SKM-1 (cell line): ENCODE measurements at regions not wholly inside any gene's neighbourhood (a gene's known extent, or its start where the extent isn't known, plus 50 kb on each side); places are given as distances from the start of the nearest gene placed in this dataset.
"Not testable (repeated sequence)": the region's sequence is repeated elsewhere in the genome, so short reads cannot be mapped to it uniquely, and the experiment has no call there.

Experiments used
- DNase-seq: peaks from one replicate; lab custom pipeline; 2025; ENCODE audit not compliant: unreplicated experiment; lab: John Stamatoyannopoulos, UW

- no peak for DNase-seq
These were observed 102.0 kb upstream of the DAZL start for GRCh38 chr3:16707260-16707659.

- no peak for DNase-seq
These were observed 103.1 kb upstream of the DAZL start for GRCh38 chr3:16708285-16708684.

GRCh38 chr3:16711691-16712090 lies 106.5 kb upstream of the DAZL start:
- not testable (repeated sequence) for DNase-seq

GRCh38 chr3:16715281-16715680 lies 110.1 kb upstream of the DAZL start:
- DNase-seq = no peak

GRCh38 chr3:16719426-16719825 lies 114.2 kb upstream of the DAZL start:
- DNase-seq = no peak

- DNase-seq = no peak
These were observed 115.2 kb upstream of the DAZL start for GRCh38 chr3:16720367-16720940.

GRCh38 chr3:16721494-16721893 lies 116.3 kb upstream of the DAZL start:
- DNase-seq = no peak

- no peak for DNase-seq
These were observed 118.8 kb upstream of the DAZL start for GRCh38 chr3:16723978-16724377.

- DNase-seq = no peak
These were observed 119.3 kb upstream of the DAZL start for GRCh38 chr3:16724487-16724886.

- no peak for DNase-seq
These were observed 120.7 kb upstream of the DAZL start for GRCh38 chr3:16725972-16726371.

GRCh38 chr3:16728770-16729745 lies 123.8 kb upstream of the DAZL start:
- DNase-seq = no peak

GRCh38 chr3:16738451-16738850 lies 133.2 kb upstream of the DAZL start:
- DNase-seq = no peak

- no peak for DNase-seq
These were observed 134.4 kb upstream of the DAZL start for GRCh38 chr3:16739541-16740105.

- no peak for DNase-seq
These were observed 135.3 kb upstream of the DAZL start for GRCh38 chr3:16740515-16740914.

GRCh38 chr3:16741103-16741758 lies 136.0 kb upstream of the DAZL start:
- DNase-seq = no peak

- DNase-seq = no peak
These were observed 136.7 kb upstream of the DAZL start for GRCh38 chr3:16741890-16742289.

- DNase-seq = no peak
These were observed 138.1 kb upstream of the DAZL start for GRCh38 chr3:16743276-16743675.

GRCh38 chr3:16759227-16759903 lies 125.4 kb upstream of the PLCL2 start:
- no peak for DNase-seq

GRCh38 chr3:16761571-16761970 lies 123.2 kb upstream of the PLCL2 start:
- DNase-seq = no peak

GRCh38 chr3:16765661-16766060 lies 119.1 kb upstream of the PLCL2 start:
- no peak for DNase-seq

- no peak for DNase-seq
These were observed 117.7 kb upstream of the PLCL2 start for GRCh38 chr3:16767006-16767405.
